Sigmoid colon (tissue), 6 donors: ENCODE measurements at regions not wholly inside any gene's neighbourhood (a gene's known extent, or its start where the extent isn't known, plus 50 kb on each side); places are given as distances from the start of the nearest gene placed in this dataset.

Experiments
- DNase-seq: peaks from one replicate; pipeline ENCODE4 v3.0.0-alpha.2; 2019
- H3K27ac ChIP-seq, 4 donors: fragments of 200-600 bp; sonication (generic); one replicate each; pipeline ENCODE4 v1.5.1; 2016 to 2019; ENCODE audit warnings: mild to moderate bottlenecking in 1 of 4
- H3K27me3 ChIP-seq, 3 donors: fragments of 200-600 bp; sonication (generic); one replicate each; pipeline ENCODE4 v1.5.1; 2019; ENCODE audit warnings: mild to moderate bottlenecking in 1 of 3
- H3K36me3 ChIP-seq, 4 donors: fragments of 200-600 bp; sonication (generic); one replicate each; pipeline ENCODE4 v1.5.1; 2016 to 2019
- H3K4me1 ChIP-seq, 4 donors: fragments of 200-600 bp; sonication (generic); one replicate each; pipeline ENCODE4 v1.5.1; 2017 to 2019
- H3K4me3 ChIP-seq, 4 donors: fragments of 200-600 bp; sonication (generic); one replicate each; pipeline ENCODE4 v1.5.1; 2017 to 2019; ENCODE audit warnings: mild to moderate bottlenecking in 2 of 4, moderate library complexity in 1 of 4
- H3K9me3 ChIP-seq, 4 donors: fragments of 200-600 bp in 3 of 4; sonication (generic) in 3 of 4; one replicate each; pipeline versions ENCODE4 v1.5.1 to v1.6.1; 2013 to 2019
- CTCF ChIP-seq, 4 experiments: fragments of 450-650 bp in 3 of 4; fragments of 200-600 bp in 1 of 4; IDR thresholded peaks; one replicate each; pipeline ENCODE4 v1.5.1; 2016 to 2019; ENCODE audit warnings: antibody characterized with exemption in 4 of 4, mild to moderate bottlenecking in 3 of 4, moderate library complexity in 2 of 4
- EP300 ChIP-seq, 4 donors: sonication (generic); formaldehyde crosslinking; IDR thresholded peaks; one replicate each; pipeline ENCODE4 v1.6.1; 2017; ENCODE audit warnings: antibody characterized with exemption in 4 of 4
- POLR2A ChIP-seq, 2 donors: fragments of 450-650 bp; IDR thresholded peaks; one replicate each; pipeline ENCODE4 v1.6.1; 2016; ENCODE audit warnings: antibody characterized with exemption in 2 of 2, mild to moderate bottlenecking in 2 of 2, moderate library complexity in 2 of 2
- POLR2AphosphoS5 ChIP-seq, 4 donors: sonication (generic); formaldehyde crosslinking; IDR thresholded peaks; one replicate each; pipeline ENCODE4 v1.6.1; 2017; ENCODE audit warnings: antibody characterized with exemption in 4 of 4
- WGBS, 2 donors: extraction: QIAGEN DNeasy Blood & Tissue Kit; methylation state at CpG; one replicate each; pipeline ENCODE4 v1.1.7; 2013; 5-methylcytosine and 5-hydroxymethylcytosine counted together
- intact Hi-C: fragments of 100-400 bp; cut with DNase I; formaldehyde crosslinking; loops from one replicate; pipeline ENCODE4 v1.15.1; 2023
- donor health status: healthy with polysubstance abuse.
- donor health status: healthy.

- Histone ChIP-seq H3K36me3 (no peaks in the 10 kb centered on the region), H3K27me3 (no peaks in the 10 kb centered on the region), H3K4me1 (no peaks in the 10 kb centered on the region), H3K4me3 (no peak overlapping the region), H3K27ac (no peak overlapping the region), H3K9me3 (no peaks in the 10 kb centered on the region)
- DNase-seq: no peak
- intact Hi-C loops: no loop called here
- 44 to 70% methylated on average over 1 of the region's 1 CpG for WGBS, 2 donors
- no peak for TF ChIP-seq POLR2A (IDR thresholded peaks at IDR 0.05)
- no peak for TF ChIP-seq CTCF (IDR thresholded peaks at IDR 0.05)
- no peak for TF ChIP-seq POLR2AphosphoS5 (IDR thresholded peaks at IDR 0.05)
- TF ChIP-seq EP300 (IDR thresholded peaks at IDR 0.05): no peak
Measured at GRCh38 chr17:13734880-13735279, 133.2 kb upstream of the HS3ST3A1 start.

- DNase-seq: no peak
- no peak overlapping the region for H3K4me3 ChIP-seq
- no peaks in the 10 kb centered on the region for H3K27me3 ChIP-seq
- H3K36me3 ChIP-seq: no peaks in the 10 kb centered on the region
- TF ChIP-seq POLR2A (IDR thresholded peaks at IDR 0.05) (no peak), EP300 (IDR thresholded peaks at IDR 0.05) (no peak), POLR2AphosphoS5 (IDR thresholded peaks at IDR 0.05) (no peak), CTCF (IDR thresholded peaks at IDR 0.05) (no peak)
- H3K27ac ChIP-seq: no peak overlapping the region
- WGBS, 2 donors: 36 to 58% methylated on average over 2 of the region's 2 CpGs
- no peaks in the 10 kb centered on the region for H3K9me3 ChIP-seq
- no peaks in the 10 kb centered on the region for H3K4me1 ChIP-seq
- intact Hi-C loops: no loop called here
Measured at GRCh38 chr17:13735444-13735843, 133.7 kb upstream of the HS3ST3A1 start.

DNA sequence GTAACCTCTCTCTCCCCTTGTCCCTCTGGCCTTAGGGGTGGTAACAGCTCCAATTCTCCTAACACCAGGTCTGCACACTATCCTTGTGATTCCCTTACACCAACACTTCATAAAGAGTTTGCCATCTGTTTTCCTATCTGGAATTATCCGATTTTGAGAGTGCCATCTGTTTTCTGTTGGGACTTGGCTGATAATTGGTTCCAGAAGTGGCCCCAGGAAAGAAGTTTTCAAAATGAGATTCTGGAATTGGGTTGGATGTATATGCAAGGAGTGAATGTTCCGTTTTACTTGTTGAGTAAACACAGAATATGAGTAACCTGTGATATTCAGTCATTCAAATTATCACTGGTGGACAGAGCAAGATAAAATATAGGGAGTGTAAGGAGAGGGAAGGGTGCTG, 134.1 kb upstream of the HS3ST3A1 start:
- H3K4me3 ChIP-seq: no peak overlapping the region
- no peaks in the 10 kb centered on the region for H3K9me3 ChIP-seq
- WGBS, 2 donors: 79 to 90% methylated on average over 2 of the region's 2 CpGs
- no peaks in the 10 kb centered on the region for H3K36me3 ChIP-seq
- DNase-seq: no peak
- no peaks in the 10 kb centered on the region for H3K4me1 ChIP-seq
- H3K27me3 ChIP-seq: no peaks in the 10 kb centered on the region
- intact Hi-C loops: no loop called here
- no peak overlapping the region for H3K27ac ChIP-seq
- TF ChIP-seq POLR2AphosphoS5 (IDR thresholded peaks at IDR 0.05): no peak
- TF ChIP-seq EP300 (IDR thresholded peaks at IDR 0.05): no peak
- no peak for TF ChIP-seq CTCF (IDR thresholded peaks at IDR 0.05)
- TF ChIP-seq POLR2A (IDR thresholded peaks at IDR 0.05): no peak

DNA sequence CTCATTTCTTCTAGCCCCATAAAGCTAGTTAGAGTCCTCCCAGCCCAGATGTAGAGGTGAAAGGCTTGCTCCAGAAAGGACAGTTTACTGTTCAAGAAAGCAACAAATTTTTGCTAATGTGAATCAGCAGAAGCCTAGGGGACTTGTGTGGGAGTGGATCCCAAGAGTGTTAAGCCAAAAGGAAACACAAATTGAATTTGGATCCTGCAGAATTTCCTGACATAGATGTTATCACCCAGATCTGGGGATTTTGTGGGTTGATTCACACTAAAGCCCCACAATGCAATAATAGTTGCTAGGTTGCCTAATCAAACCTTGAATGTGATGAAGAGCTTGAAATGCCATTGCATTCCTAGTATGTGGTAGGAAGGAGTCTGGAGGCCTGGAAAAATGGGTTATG, 135.2 kb upstream of the HS3ST3A1 start:
- TF ChIP-seq POLR2AphosphoS5 (IDR thresholded peaks at IDR 0.05): no peak
- no peak for TF ChIP-seq CTCF (IDR thresholded peaks at IDR 0.05)
- TF ChIP-seq POLR2A (IDR thresholded peaks at IDR 0.05): no peak
- TF ChIP-seq EP300 (IDR thresholded peaks at IDR 0.05): no peak
- Histone ChIP-seq H3K9me3 (no peaks in the 10 kb centered on the region), H3K27me3 (no peaks in the 10 kb centered on the region), H3K36me3 (no peaks in the 10 kb centered on the region), H3K4me1 (no peaks in the 10 kb centered on the region), H3K27ac (no peak overlapping the region), H3K4me3 (no peak overlapping the region)
- DNase-seq: no peak
- intact Hi-C loops: no loop called here

- 81 to 84% methylated on average over 3 of the region's 3 CpGs for WGBS, 2 donors
- no peak for DNase-seq
- H3K4me3 ChIP-seq: no peak overlapping the region
- H3K4me1 ChIP-seq: no peaks in the 10 kb centered on the region
- no peaks in the 10 kb centered on the region for H3K9me3 ChIP-seq
- H3K27ac ChIP-seq: no peak overlapping the region
- intact Hi-C loops: no loop called here
- no peaks in the 10 kb centered on the region for H3K36me3 ChIP-seq
- TF ChIP-seq POLR2A (IDR thresholded peaks at IDR 0.05): no peak
- TF ChIP-seq POLR2AphosphoS5 (IDR thresholded peaks at IDR 0.05): no peak
- H3K27me3 ChIP-seq: no peaks in the 10 kb centered on the region
Measured at GRCh38 chr17:13740686-13741085, 139.0 kb upstream of the HS3ST3A1 start.
